SU-DHL-6 (cell line): ENCODE measurements at regions not wholly inside any gene's neighbourhood (a gene's known extent, or its start where the extent isn't known, plus 50 kb on each side); places are given as distances from the start of the nearest gene placed in this dataset.

Experiments used
- H2AFZ ChIP-seq: fragments of 200-600 bp; sonication (generic); 2 replicates; pipeline ENCODE4 v1.6.1; 2014; ENCODE audit warnings: low read depth, mild to moderate bottlenecking, moderate library complexity, mixed read lengths, antibody characterized with exemption, low read length; ENCODE audit not compliant: severe bottlenecking
- H3F3A ChIP-seq: fragments of 200-600 bp; shearing (Covaris generic); 2 replicates; pipeline ENCODE4 v1.6.0; 2016; ENCODE audit warnings: antibody characterized with exemption, mild to moderate bottlenecking; ENCODE audit not compliant: insufficient read depth
- H3K27ac ChIP-seq: fragments of 200-600 bp; sonication (generic); 2 replicates; pipeline ENCODE4 v1.5.1; 2016; ENCODE audit warnings: low read depth, mild to moderate bottlenecking, low read length, moderate library complexity, mixed read lengths
- H3K27me3 ChIP-seq: fragments of 200-600 bp; sonication (generic), shearing (Covaris generic); 2 replicates; pipeline ENCODE4 v1.6.0; 2014; ENCODE audit warnings: mild to moderate bottlenecking, low read length
- H3K36me3 ChIP-seq: fragments of 200-600 bp; sonication (generic); 2 replicates; pipeline ENCODE4 v1.6.1; 2014; ENCODE audit warnings: mild to moderate bottlenecking, low read length, mixed read lengths
- H3K4me2 ChIP-seq: fragments of 300-600, 200-600 bp; shearing (Covaris generic), sonication (generic); 2 replicates; pipeline ENCODE4 v1.6.0; 2014; ENCODE audit warnings: low read length, low read depth, mild to moderate bottlenecking; ENCODE audit not compliant: poor library complexity, severe bottlenecking
- H3K4me3 ChIP-seq: fragments of 200-600 bp; sonication (generic); 2 replicates; pipeline ENCODE4 v1.5.1; 2014; ENCODE audit warnings: antibody characterized with exemption, low read length, mild to moderate bottlenecking, mixed read lengths; ENCODE audit not compliant: insufficient read depth, poor library complexity, severe bottlenecking
- H3K79me2 ChIP-seq: fragments of 200-600 bp; sonication (generic); 2 replicates; pipeline ENCODE4 v1.6.1; 2014; ENCODE audit warnings: mild to moderate bottlenecking, low read length, moderate library complexity; ENCODE audit not compliant: insufficient read depth
- H3K9ac ChIP-seq: fragments of 200-600 bp; sonication (generic); 2 replicates; pipeline ENCODE4 v1.7.0; 2014; ENCODE audit warnings: mild to moderate bottlenecking, low read length
- H3K9me2 ChIP-seq: fragments of 200-600 bp; sonication (generic); replicated peaks from 2 replicates; pipeline ENCODE4 v1.6.1; 2014; ENCODE audit warnings: low read length; ENCODE audit not compliant: insufficient read depth
- H3K9me3 ChIP-seq: fragments of 200-600 bp; sonication (generic); 2 replicates; pipeline ENCODE4 v1.6.1; 2014; ENCODE audit warnings: low read length, mixed read lengths; ENCODE audit not compliant: insufficient read depth
- H4K20me1 ChIP-seq: fragments of 200-600 bp; sonication (generic); 2 replicates; pipeline ENCODE4 v1.6.1; 2014; ENCODE audit warnings: low read depth, mild to moderate bottlenecking, antibody characterized with exemption, low read length, moderate library complexity, mixed read lengths
- CTCF ChIP-seq: fragments of 200-600 bp; sonication (generic); IDR thresholded peaks from one replicate; pipeline ENCODE4 v1.5.1; 2017; ENCODE audit warnings: antibody characterized with exemption, mild to moderate bottlenecking, low read length, moderate library complexity; ENCODE audit not compliant: insufficient read depth, poor library complexity, severe bottlenecking
- EZH2phosphoT487 ChIP-seq: fragments of 200-600 bp; sonication (generic), shearing (Covaris generic); conservative IDR thresholded peaks from 2 replicates; pipeline ENCODE4 v1.6.1; 2018; ENCODE audit warnings: mild to moderate bottlenecking, antibody characterized with exemption, low read length, moderate library complexity, mixed read lengths

- no peak overlapping the region for H3K4me2 ChIP-seq
- H3K9me2 ChIP-seq = no peaks in the 10 kb centered on the region
- H3F3A ChIP-seq = no peaks in the 10 kb centered on the region
- H3K4me3 ChIP-seq = no peak overlapping the region
- no peak overlapping the region for H2AFZ ChIP-seq
- no peak overlapping the region for H3K27ac ChIP-seq
- no peaks in the 10 kb centered on the region for H3K36me3 ChIP-seq
- H3K79me2 ChIP-seq = no peaks in the 10 kb centered on the region
- H3K9me3 ChIP-seq = no peaks in the 10 kb centered on the region
- no peak for TF ChIP-seq EZH2phosphoT487
- TF ChIP-seq CTCF = no peak
- H3K9ac ChIP-seq = no peak overlapping the region
- H4K20me1 ChIP-seq = no peaks in the 10 kb centered on the region
- H3K27me3 ChIP-seq = no peaks in the 10 kb centered on the region
Observed at GRCh38 chr16:52364500-52364899, 182.4 kb downstream of the TOX3 start.

GRCh38 chr16:52363082-52363481 lies 183.9 kb downstream of the TOX3 start:
- Histone ChIP-seq H3F3A (no peaks in the 10 kb centered on the region), H3K4me2 (no peak overlapping the region), H2AFZ (no peak overlapping the region), H3K27me3 (no peaks in the 10 kb centered on the region), H3K9me2 (no peaks in the 10 kb centered on the region), H3K9me3 (no peaks in the 10 kb centered on the region), H4K20me1 (no peaks in the 10 kb centered on the region), H3K27ac (no peak overlapping the region), H3K9ac (no peak overlapping the region), H3K79me2 (no peaks in the 10 kb centered on the region), H3K36me3 (no peaks in the 10 kb centered on the region), H3K4me3 (no peak overlapping the region)
- TF ChIP-seq CTCF (no peak), EZH2phosphoT487 (no peak)

- H4K20me1 ChIP-seq = no peaks in the 10 kb centered on the region
- H3K36me3 ChIP-seq = no peaks in the 10 kb centered on the region
- H3K27ac ChIP-seq = no peak overlapping the region
- no peak overlapping the region for H3K9ac ChIP-seq
- H3F3A ChIP-seq = no peaks in the 10 kb centered on the region
- no peaks in the 10 kb centered on the region for H3K9me3 ChIP-seq
- no peak overlapping the region for H3K4me2 ChIP-seq
- H2AFZ ChIP-seq = no peak overlapping the region
- no peaks in the 10 kb centered on the region for H3K79me2 ChIP-seq
- no peak overlapping the region for H3K4me3 ChIP-seq
- TF ChIP-seq CTCF = no peak
- no peak for TF ChIP-seq EZH2phosphoT487
- no peaks in the 10 kb centered on the region for H3K9me2 ChIP-seq
- H3K27me3 ChIP-seq = no peaks in the 10 kb centered on the region
Observed at GRCh38 chr16:52357711-52358110, 189.2 kb downstream of the TOX3 start.
